HPDE6-E6E7 (cell line): ENCODE measurements at regions not wholly inside any gene's neighbourhood (a gene's known extent, or its start where the extent isn't known, plus 50 kb on each side); places are given as distances from the start of the nearest gene placed in this dataset.

Experiments
- DNase-seq: peaks from one replicate; pipeline ENCODE4 v3.0.0; 2011; ENCODE audit warnings: missing footprints; ENCODE audit errors: extremely low spot score

- no peak for DNase-seq
These were observed 49.9 kb upstream of the TMEM18 start for GRCh38 chr2:727071-727470.
